NCI-H128 (cell line): ENCODE measurements at regions not wholly inside any gene's neighbourhood (a gene's known extent, or its start where the extent isn't known, plus 50 kb on each side); places are given as distances from the start of the nearest gene placed in this dataset.

Source experiments
- DNase-seq: peaks from one replicate; lab custom pipeline; 2025; ENCODE audit not compliant: unreplicated experiment; lab: John Stamatoyannopoulos, UW

- no peak for DNase-seq
Measured at GRCh38 chr14:48925184-48925583, 661.0 kb downstream of the RPS29 start.

GRCh38 chr14:48914921-48915320 lies 671.3 kb downstream of the RPS29 start:
- DNase-seq: no peak

GRCh38 chr14:48914382-48914781 lies 671.8 kb downstream of the RPS29 start:
- DNase-seq: no peak

- DNase-seq: no peak
Measured at GRCh38 chr14:48900565-48900964, 685.6 kb downstream of the RPS29 start.

GRCh38 chr14:48890333-48890732 lies 695.8 kb downstream of the RPS29 start:
- DNase-seq: no peak

- no peak for DNase-seq
Measured at GRCh38 chr14:48876806-48877340, 709.3 kb downstream of the RPS29 start.

- DNase-seq: no peak
Measured at GRCh38 chr14:48874711-48875110, 711.5 kb downstream of the RPS29 start.

- DNase-seq: no peak
Measured at GRCh38 chr14:48857366-48857765, 728.8 kb downstream of the RPS29 start.

GRCh38 chr14:48853159-48853558 lies 733.0 kb downstream of the RPS29 start:
- DNase-seq: no peak

GRCh38 chr14:48849741-48850322 lies 736.3 kb downstream of the RPS29 start:
- no peak for DNase-seq

- no peak for DNase-seq
Measured at GRCh38 chr14:48842785-48843184, 743.4 kb downstream of the RPS29 start.

GRCh38 chr14:48826058-48826457 lies 760.1 kb downstream of the RPS29 start:
- no peak for DNase-seq

- DNase-seq: no peak
Measured at GRCh38 chr14:48814562-48814961, 771.6 kb downstream of the RPS29 start.

- DNase-seq: no peak
Measured at GRCh38 chr14:48805315-48805714, 780.9 kb downstream of the RPS29 start.

GRCh38 chr14:48792376-48793024 lies 793.7 kb downstream of the RPS29 start:
- no peak for DNase-seq

GRCh38 chr14:48788771-48789170 lies 797.4 kb downstream of the RPS29 start:
- DNase-seq: no peak

- no peak for DNase-seq
Measured at GRCh38 chr14:48786498-48786897, 799.7 kb downstream of the RPS29 start.

- DNase-seq: no peak
Measured at GRCh38 chr14:48771717-48772116, 814.5 kb downstream of the RPS29 start.

GRCh38 chr14:48751293-48751692 lies 834.9 kb downstream of the RPS29 start:
- DNase-seq: no peak

GRCh38 chr14:48748151-48748675 lies 838.0 kb downstream of the RPS29 start:
- no peak for DNase-seq

- DNase-seq: no peak
Measured at GRCh38 chr14:48747561-48748089, 838.6 kb downstream of the RPS29 start.

GRCh38 chr14:48744202-48744601 lies 842.0 kb downstream of the RPS29 start:
- no peak for DNase-seq
